ENCODE measurements at regions not wholly inside any gene's neighbourhood (a gene's known extent, or its start where the extent isn't known, plus 50 kb on each side); places are given as distances from the start of the nearest gene placed in this dataset.
"Not testable (repeated sequence)": the region's sequence is repeated elsewhere in the genome, so short reads cannot be mapped to it uniquely, and the experiment has no call there.

GRCh38 chr11:49750960-49751359 is 201.2 kb upstream of the OR4C13 start:
- not testable (repeated sequence) for H3K4me1 Mint-ChIP-seq, H3K27me3 Mint-ChIP-seq, ATAC-seq, H3K36me3 Mint-ChIP-seq, H3K9me3 Mint-ChIP-seq, H3K27ac Mint-ChIP-seq, H3K4me3 Mint-ChIP-seq

- not testable (repeated sequence) for H3K4me3 Mint-ChIP-seq, H3K27me3 Mint-ChIP-seq, H3K36me3 Mint-ChIP-seq, H3K9me3 Mint-ChIP-seq, H3K4me1 Mint-ChIP-seq, ATAC-seq, H3K27ac Mint-ChIP-seq
These were observed 171.4 kb upstream of the OR4C13 start for GRCh38 chr11:49780791-49781190.

GRCh38 chr11:49782000-49782399 is 170.2 kb upstream of the OR4C13 start:
- not testable (repeated sequence) for H3K36me3 Mint-ChIP-seq, ATAC-seq, H3K4me1 Mint-ChIP-seq, H3K27ac Mint-ChIP-seq, H3K4me3 Mint-ChIP-seq, H3K27me3 Mint-ChIP-seq, H3K9me3 Mint-ChIP-seq

- not testable (repeated sequence) for H3K27ac Mint-ChIP-seq, ATAC-seq, H3K9me3 Mint-ChIP-seq, H3K4me3 Mint-ChIP-seq, H3K4me1 Mint-ChIP-seq, H3K36me3 Mint-ChIP-seq, H3K27me3 Mint-ChIP-seq
These were observed 168.3 kb upstream of the OR4C13 start for GRCh38 chr11:49783841-49784240.

GRCh38 chr11:49789787-49790186 is 162.4 kb upstream of the OR4C13 start:
- H3K4me3 Mint-ChIP-seq, H3K27me3 Mint-ChIP-seq, ATAC-seq, H3K4me1 Mint-ChIP-seq, H3K36me3 Mint-ChIP-seq, H3K9me3 Mint-ChIP-seq, H3K27ac Mint-ChIP-seq: not testable (repeated sequence)

GRCh38 chr11:49798206-49798837 is 153.9 kb upstream of the OR4C13 start:
- H3K36me3 Mint-ChIP-seq, H3K27ac Mint-ChIP-seq, H3K4me1 Mint-ChIP-seq, H3K4me3 Mint-ChIP-seq, H3K9me3 Mint-ChIP-seq, H3K27me3 Mint-ChIP-seq: not testable (repeated sequence)
- peak; percentile 64 for ATAC-seq

GRCh38 chr11:49817705-49818430 is 134.3 kb upstream of the OR4C13 start:
- H3K27me3 Mint-ChIP-seq, H3K27ac Mint-ChIP-seq, ATAC-seq, H3K4me3 Mint-ChIP-seq, H3K9me3 Mint-ChIP-seq, H3K4me1 Mint-ChIP-seq, H3K36me3 Mint-ChIP-seq: not testable (repeated sequence)

- H3K27ac Mint-ChIP-seq, H3K4me3 Mint-ChIP-seq, H3K4me1 Mint-ChIP-seq, H3K36me3 Mint-ChIP-seq, H3K9me3 Mint-ChIP-seq, ATAC-seq, H3K27me3 Mint-ChIP-seq: not testable (repeated sequence)
These were observed 129.0 kb upstream of the OR4C13 start for GRCh38 chr11:49823188-49823587.

GRCh38 chr11:49850541-49850940 is 101.7 kb upstream of the OR4C13 start:
- not testable (repeated sequence) for H3K9me3 Mint-ChIP-seq, H3K4me1 Mint-ChIP-seq, H3K27me3 Mint-ChIP-seq, H3K4me3 Mint-ChIP-seq, ATAC-seq, H3K36me3 Mint-ChIP-seq, H3K27ac Mint-ChIP-seq

- no peaks in the 10 kb centered on the region for H3K4me1 Mint-ChIP-seq
- H3K4me3 Mint-ChIP-seq, result no peak overlapping the region
- no peak overlapping the region for H3K27ac Mint-ChIP-seq
- no peak for ATAC-seq
- no peaks in the 10 kb centered on the region for H3K27me3 Mint-ChIP-seq
- H3K36me3 Mint-ChIP-seq, result no peaks in the 10 kb centered on the region
- peaks cover 8% of the 10 kb centered on the region for H3K9me3 Mint-ChIP-seq
These were observed 100.7 kb upstream of the OR4C13 start for GRCh38 chr11:49851511-49851910.

GRCh38 chr11:49851971-49852389 is 100.2 kb upstream of the OR4C13 start:
- H3K36me3 Mint-ChIP-seq, result no peaks in the 10 kb centered on the region
- peaks cover 8% of the 10 kb centered on the region for H3K9me3 Mint-ChIP-seq
- no peaks in the 10 kb centered on the region for H3K27me3 Mint-ChIP-seq
- no peak overlapping the region for H3K27ac Mint-ChIP-seq
- H3K4me1 Mint-ChIP-seq, result no peaks in the 10 kb centered on the region
- H3K4me3 Mint-ChIP-seq, result no peak overlapping the region
- no peak for ATAC-seq

GRCh38 chr11:49888875-49889274 is 63.3 kb upstream of the OR4C13 start:
- not testable (repeated sequence) for ATAC-seq, H3K27me3 Mint-ChIP-seq, H3K36me3 Mint-ChIP-seq, H3K4me3 Mint-ChIP-seq, H3K9me3 Mint-ChIP-seq, H3K27ac Mint-ChIP-seq, H3K4me1 Mint-ChIP-seq

GRCh38 chr11:49891910-49892671 is 60.1 kb upstream of the OR4C13 start:
- H3K27ac Mint-ChIP-seq, H3K27me3 Mint-ChIP-seq, H3K4me1 Mint-ChIP-seq, ATAC-seq, H3K9me3 Mint-ChIP-seq, H3K36me3 Mint-ChIP-seq, H3K4me3 Mint-ChIP-seq: not testable (repeated sequence)

- H3K4me1 Mint-ChIP-seq, H3K27me3 Mint-ChIP-seq, ATAC-seq, H3K4me3 Mint-ChIP-seq, H3K27ac Mint-ChIP-seq, H3K36me3 Mint-ChIP-seq, H3K9me3 Mint-ChIP-seq: not testable (repeated sequence)
These were observed 58.7 kb upstream of the OR4C13 start for GRCh38 chr11:49893442-49893841.

Measured in stimulated activated memory B cell treated with anti-CD40 and anti-IgM and Interleukin-4, amounts not matched to agents 10 μg/mL and 1 μg/mL and 100 μg/mL, for 72 hours (primary cell).